ENCODE measurements at regions not wholly inside any gene's neighbourhood (a gene's known extent, or its start where the extent isn't known, plus 50 kb on each side); places are given as distances from the start of the nearest gene placed in this dataset.
"Not testable (repeated sequence)": the region's sequence is repeated elsewhere in the genome, so short reads cannot be mapped to it uniquely, and the experiment has no call there.

DNA sequence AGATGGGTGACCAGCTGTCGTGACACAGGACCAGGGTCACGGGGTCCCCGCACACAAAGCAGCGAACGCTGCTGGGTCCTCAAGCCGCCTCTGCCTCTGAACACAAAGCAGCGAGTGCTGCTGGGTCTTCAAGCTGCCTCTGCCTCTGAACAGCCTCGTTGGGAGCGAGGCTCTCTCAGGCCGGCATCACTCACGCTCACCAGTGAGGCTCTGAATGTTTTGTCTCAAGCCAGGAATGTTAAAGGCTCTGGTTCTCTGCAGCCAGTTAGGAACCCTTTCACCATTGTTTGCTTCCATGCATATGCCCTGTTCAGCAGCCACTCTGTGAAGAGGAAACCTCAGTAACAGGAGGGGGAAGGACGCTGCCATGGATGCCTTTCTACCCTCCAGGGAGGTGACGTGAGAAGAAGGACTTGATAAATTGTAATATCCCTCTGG lies 82.7 kb upstream of the TAF11L2 start:
- TF ChIP-seq, protein P1, sequence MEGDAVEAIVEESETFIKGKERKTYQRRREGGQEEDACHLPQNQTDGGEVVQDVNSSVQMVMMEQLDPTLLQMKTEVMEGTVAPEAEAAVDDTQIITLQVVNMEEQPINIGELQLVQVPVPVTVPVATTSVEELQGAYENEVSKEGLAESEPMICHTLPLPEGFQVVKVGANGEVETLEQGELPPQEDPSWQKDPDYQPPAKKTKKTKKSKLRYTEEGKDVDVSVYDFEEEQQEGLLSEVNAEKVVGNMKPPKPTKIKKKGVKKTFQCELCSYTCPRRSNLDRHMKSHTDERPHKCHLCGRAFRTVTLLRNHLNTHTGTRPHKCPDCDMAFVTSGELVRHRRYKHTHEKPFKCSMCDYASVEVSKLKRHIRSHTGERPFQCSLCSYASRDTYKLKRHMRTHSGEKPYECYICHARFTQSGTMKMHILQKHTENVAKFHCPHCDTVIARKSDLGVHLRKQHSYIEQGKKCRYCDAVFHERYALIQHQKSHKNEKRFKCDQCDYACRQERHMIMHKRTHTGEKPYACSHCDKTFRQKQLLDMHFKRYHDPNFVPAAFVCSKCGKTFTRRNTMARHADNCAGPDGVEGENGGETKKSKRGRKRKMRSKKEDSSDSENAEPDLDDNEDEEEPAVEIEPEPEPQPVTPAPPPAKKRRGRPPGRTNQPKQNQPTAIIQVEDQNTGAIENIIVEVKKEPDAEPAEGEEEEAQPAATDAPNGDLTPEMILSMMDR (IDR thresholded peaks at IDR 0.05; ENCODE audit: insufficient read depth, low read depth, low read length) = no peak
- no peak overlapping the region for H3K4me3 ChIP-seq (ENCODE audit: low read depth, low read length)
- no peak for DNase-seq (ENCODE audit: low read depth)

DNA sequence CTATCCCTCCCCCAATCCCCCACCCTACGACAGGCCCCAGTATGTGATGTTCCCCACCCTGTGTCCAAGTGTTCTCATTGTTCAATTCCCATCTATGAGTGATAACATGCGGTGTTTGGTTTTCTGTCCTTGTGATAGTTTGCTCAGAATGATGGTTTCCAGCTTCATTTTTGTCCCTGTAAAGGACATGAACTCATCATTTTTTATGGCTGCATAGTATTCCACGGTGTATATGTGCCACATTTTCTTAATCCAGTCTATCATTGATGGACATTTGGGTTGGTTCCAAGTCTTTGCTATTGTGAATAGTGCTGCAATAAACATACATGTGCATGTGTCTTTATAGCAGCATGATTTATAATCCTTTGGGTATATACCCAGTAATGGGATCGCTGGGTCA lies 81.7 kb upstream of the TAF11L2 start:
- not testable (repeated sequence) for H3K4me3 ChIP-seq (ENCODE audit: low read depth, low read length); DNase-seq (ENCODE audit: low read depth)

DNA sequence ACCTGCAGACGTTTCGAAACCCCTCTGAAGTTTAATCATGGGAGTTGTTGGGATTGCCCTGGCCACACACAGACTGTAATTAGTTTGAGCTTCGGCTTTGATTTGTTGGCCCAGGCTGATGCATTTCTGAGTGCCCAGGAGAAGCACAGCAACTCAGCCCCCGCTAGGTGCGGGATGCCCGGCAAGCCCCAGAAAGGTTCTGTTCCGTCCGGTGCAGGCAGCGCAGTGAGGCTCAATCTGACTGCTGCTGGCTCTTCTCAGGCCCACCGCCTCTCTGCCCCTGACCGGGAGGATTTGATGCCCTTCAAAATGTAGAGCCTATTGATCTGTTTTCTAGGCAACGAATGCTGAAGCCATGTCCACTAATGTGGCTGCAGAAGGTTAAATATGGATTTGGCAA lies 73.4 kb upstream of the TAF11L2 start:
- no peak overlapping the region for H3K4me3 ChIP-seq (ENCODE audit: low read depth, low read length)
- no peak for DNase-seq (ENCODE audit: low read depth)
- TF ChIP-seq, protein P1 (IDR thresholded peaks at IDR 0.05; ENCODE audit: insufficient read depth, low read depth, low read length) = no peak

DNA sequence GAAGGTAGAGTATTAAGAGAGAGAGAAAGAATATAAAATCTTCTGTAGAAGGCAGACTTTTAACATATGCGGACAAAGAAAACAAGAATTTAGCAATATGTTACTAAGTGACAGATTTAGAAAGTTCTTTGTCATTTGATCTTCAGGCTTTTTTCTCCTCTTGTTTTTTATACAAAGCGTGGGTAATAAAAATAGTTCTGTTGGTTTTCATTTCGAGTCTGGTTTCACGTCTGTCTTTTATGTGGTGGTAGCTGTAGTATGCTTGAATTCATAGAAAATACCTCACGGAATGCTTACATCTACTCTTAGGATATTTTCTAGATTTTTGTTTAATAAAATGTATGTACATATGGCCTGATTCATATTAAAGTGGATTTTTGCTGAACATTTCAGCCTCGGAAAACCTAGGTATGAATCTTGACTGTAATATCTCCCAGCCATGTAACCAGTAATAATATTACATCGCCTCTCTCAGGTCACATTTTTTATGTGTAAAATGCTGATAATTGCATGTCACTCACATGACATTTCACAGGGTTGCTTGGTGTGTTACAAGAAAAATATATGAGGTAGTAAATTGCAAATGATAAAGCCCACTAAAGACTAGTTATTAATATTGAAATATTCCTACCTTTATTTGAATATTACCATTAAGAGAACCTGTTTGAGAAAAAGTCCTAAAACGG lies 72.5 kb upstream of the TAF11L2 start:
- DNase-seq (ENCODE audit: low read depth) = no peak
- TF ChIP-seq, protein P1 (IDR thresholded peaks at IDR 0.05; ENCODE audit: insufficient read depth, low read depth, low read length) = no peak
- no peak overlapping the region for H3K4me3 ChIP-seq (ENCODE audit: low read depth, low read length)

DNA sequence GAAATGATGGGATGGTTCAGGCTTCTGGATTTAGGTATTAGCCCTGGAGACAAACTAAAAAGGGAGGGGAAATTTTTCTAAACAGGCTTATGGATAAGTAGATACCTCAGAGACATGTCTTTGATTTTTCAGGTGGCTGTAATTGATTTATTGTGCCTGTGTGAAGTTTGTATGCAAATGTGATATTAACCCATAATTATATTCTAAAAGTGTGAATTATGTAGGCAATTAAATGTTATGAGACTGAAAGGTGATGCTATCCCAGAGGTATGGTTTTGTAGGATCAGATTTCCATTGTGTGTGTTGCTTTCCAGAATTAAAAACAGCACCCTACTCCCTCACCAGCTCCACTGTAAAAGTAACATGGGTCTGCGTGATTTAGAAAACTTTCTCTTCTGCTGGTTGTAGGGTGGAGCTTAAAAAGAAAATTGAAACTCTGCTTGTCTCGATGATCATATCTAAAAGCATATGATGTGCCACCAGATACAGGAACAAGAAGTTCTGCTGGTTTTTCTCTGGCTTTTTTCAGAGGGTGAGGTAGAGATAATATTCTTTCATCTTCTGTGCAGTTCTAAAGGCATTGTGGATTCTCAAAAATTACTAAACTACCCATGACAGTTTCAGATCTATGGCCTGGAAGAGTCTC lies 71.8 kb upstream of the TAF11L2 start:
- TF ChIP-seq, protein P1 (IDR thresholded peaks at IDR 0.05; ENCODE audit: insufficient read depth, low read depth, low read length) = no peak
- H3K4me3 ChIP-seq (ENCODE audit: low read depth, low read length) = no peak overlapping the region
- DNase-seq (ENCODE audit: low read depth) = no peak

DNA sequence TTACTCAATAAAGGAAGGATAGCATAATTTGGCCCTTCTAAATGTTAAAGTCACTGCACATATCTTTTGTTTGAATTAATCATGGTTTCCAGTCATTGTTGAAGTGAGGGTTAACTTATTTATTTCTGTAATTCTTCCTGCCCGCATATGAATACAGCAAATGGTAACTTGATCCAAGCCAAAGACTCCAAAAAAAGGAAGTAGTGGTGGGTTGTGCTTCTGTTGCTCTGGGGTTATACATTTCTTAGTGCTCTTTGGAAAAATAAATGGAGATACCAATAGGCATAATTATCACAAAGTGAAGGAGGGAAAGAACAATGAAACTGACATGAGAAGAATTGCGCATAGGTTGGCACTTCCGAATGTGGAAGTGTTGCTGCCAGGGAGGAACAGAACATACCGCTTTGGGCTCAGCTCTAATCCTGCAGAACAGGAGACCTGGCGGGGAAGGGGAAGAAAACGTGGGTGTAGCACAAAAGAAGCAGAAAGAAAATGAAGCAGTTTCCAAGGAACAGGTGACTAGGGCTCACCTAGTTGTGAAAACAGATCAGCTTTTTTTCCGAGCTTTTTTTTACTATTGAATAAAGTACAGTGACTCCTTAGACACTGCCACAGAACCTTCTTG lies 69.7 kb upstream of the TAF11L2 start:
- no peak for DNase-seq (ENCODE audit: low read depth)
- TF ChIP-seq, protein P1 (IDR thresholded peaks at IDR 0.05; ENCODE audit: insufficient read depth, low read depth, low read length) = no peak
- no peak overlapping the region for H3K4me3 ChIP-seq (ENCODE audit: low read depth, low read length)

DNA sequence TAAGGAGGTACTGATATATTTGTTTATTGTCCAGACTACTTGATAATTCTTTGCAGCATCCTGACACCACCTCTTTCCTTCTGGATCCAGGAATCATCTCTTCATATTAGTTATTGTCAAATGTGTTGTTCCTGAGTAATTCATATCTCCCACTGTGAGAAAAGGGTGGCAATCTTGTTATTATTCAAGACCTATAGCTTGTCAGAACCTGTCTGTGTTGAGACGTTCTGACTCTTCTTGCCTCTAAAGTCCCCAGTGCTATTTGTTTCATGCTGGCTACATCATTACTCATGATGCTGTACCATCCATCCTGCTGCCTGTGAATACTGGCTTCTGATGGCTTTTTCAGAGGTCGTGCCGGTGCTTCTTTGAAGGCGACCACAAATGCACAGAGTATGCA lies 68.7 kb upstream of the TAF11L2 start:
- H3K4me3 ChIP-seq (ENCODE audit: low read depth, low read length) = no peak overlapping the region
- no peak for DNase-seq (ENCODE audit: low read depth)
- TF ChIP-seq, protein P1 (IDR thresholded peaks at IDR 0.05; ENCODE audit: insufficient read depth, low read depth, low read length) = no peak

All from fibroblast of villous mesenchyme (primary cell).